GM19239 (cell line): ENCODE measurements at regions not wholly inside any gene's neighbourhood (a gene's known extent, or its start where the extent isn't known, plus 50 kb on each side); places are given as distances from the start of the nearest gene placed in this dataset.

Source experiments
- DNase-seq: peaks from one replicate; pipeline ENCODE4 v3.0.0; 2011; ENCODE audit warnings: low spot score; ENCODE audit not compliant: insufficient read length
- FAIRE-seq: peaks from 2 replicates; lab custom pipeline; 2011; peaks lifted over from hg19 to GRCh38; lab: Jason Lieb, UNC

DNA sequence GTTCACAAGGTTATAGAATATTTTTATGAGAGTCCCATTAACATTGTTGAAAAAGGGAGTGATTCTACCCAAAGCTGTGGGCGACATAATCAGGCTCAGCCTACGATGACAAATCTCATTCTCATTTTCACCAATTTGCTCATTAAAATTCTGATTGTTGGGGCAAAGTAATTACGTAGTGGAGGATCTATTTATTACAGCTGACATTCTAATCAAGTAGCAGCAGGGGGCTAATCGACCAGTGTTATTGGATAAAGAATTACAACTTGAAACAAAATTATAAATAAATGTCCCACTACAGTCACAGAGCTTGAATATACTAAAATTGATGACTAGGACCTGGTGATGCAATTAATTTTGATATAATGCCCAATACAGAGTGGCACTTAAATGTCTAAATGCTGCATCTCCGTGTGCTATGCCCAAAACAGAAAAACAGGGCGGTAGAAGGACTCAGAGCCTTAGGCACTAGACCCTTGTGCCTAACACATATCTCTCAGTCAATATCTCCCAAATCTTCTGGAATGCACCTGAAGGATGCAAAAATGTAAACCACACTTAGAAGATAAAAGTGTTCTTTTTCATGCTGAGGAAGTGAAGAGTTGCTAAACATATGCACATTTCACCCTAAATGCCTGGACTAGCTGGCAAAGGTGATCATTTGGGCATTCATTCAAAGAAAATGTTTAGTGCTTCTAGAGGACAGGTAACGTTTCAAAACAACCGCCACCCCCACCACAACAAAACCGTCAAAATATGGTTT, 88.3 kb downstream of the CD24 start:
- DNase-seq (no peak), FAIRE-seq (no peak)

DNA sequence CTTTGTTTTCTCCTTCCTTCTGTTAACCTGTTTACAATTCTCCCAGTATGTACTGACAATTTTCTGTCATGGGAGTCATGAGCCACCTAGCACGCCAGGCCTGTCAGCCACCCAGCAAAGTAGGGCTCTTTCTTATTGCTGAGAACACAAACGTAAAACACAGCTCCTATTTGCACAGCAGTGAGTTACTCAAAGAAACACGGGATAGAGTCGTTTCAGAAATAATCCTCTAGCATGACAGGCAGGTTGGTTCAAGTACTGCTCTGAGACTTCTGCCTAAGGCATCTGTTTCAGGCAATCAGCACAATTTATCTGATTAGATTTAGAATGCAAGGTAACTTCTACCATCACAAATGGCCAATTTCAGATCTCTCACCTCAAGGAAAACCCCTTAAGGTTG, 88.8 kb downstream of the CD24 start:
- DNase-seq (no peak), FAIRE-seq (no peak)

- DNase-seq (no peak), FAIRE-seq (no peak)
Measured at GRCh38 chr6:106884576-106884975, 90.0 kb downstream of the CD24 start.

DNA sequence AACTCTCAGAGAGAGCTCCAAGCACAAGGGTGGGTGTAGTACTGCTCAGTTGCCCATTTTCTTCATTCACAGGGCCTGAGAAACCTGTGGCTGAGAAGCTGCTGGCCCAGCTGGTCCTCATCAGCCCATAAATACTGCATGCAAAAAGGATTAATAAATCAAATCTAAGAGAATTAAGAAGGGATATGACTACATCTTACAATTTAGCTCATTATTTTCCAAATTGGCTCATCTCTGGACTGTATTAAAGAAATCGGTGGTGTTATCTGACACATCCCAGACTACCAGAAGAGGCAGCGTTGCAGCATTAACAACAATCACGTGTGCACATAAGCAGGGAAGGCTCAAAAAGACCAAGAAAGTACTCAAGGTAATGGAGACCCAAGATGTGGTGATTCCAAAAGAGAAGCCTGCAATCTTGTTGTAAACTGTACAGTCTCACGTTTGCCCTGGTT, 90.7 kb downstream of the CD24 start:
- FAIRE-seq (no peak), DNase-seq (no peak)

GRCh38 chr6:106882601-106883518, 91.7 kb downstream of the CD24 start:
- DNase-seq (no peak), FAIRE-seq (no peak)

GRCh38 chr6:106882138-106882537, 92.4 kb downstream of the CD24 start:
- DNase-seq (no peak), FAIRE-seq (no peak)

DNA sequence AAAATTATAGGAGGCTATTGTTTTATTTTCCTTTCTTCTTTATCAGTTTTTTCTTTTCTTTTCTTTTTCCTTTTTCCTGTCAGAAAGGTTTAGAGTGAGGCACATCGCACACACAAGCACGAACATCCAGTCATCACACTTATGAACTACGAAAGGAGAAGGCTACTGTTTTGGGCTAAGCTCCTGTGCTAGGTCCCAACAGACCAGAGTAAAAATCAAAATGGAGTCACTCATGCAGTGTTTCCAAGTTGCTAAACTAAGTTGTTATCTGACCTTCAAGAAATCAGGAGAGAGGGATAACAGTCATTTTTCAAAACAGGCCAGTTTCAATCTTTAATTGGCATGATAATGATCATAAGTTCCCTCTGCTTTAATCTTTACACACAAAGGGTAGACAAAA, 93.6 kb downstream of the CD24 start:
- DNase-seq = no peak
- FAIRE-seq = no peak

DNA sequence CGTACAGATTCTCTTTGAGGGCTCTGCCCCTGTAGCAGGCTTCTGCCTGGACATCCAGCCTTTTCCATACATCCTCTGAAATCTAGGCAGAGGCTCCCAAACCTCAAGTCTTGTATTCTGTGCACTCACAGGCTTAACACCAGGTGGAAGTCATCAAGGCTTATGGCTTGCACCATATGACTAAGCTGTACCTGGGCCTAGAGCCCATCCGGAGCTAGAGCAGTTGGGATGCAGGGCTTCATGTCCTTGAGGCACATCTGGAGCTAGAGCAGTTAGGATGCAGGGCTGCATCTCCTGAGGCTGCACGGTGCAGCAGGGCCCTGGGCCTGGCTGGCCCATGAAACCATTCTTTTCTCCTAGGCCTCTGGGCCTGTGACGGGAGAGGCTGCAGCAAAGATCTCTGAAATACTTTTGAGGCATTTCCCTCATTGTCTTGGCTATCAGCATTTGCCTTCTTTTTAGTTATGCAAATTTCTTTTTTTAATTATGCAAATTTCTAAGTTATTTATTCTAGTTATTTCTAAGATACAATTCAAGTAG, 98.7 kb downstream of the CD24 start:
- FAIRE-seq (no peak), DNase-seq (no peak)

DNA sequence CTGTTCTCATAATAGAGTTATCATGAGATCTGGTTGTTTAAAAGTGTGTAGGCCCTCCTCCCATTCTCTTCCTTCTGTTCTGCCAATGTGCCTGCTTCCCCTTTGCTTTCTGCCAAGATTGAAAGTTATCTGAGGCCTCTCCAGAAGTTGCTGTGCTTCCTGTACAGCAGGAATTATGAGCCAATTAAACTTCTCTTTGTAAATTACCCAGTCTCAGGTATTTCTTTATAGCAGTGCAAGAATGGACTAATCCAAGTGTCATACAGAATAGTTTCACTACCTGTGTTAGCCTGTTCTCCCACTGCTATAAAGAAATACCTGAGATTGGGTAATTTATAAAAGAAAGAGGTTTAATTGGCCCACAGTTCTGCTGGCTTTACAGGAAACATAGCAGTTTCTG, 100.0 kb downstream of the CD24 start:
- FAIRE-seq = no peak
- DNase-seq = no peak

DNA sequence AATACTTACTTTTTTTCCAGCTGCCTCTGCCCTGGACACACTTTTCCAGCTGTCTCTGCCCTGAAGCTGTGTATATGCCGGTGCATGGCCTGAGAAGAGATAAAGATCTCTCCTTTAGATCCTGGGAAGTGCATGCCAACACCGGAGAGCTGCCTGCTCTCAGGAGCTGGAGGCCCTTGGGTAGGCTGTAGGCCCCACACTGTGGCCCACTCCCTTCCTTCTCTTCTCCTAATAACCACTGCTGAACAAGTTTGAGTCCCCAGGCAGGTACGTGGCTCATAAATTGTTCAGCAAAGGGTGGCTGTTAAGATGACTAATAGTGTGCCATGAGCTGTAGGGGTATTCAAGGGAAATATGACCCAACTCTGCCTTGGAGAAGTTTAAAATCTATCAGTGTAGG, 102.5 kb downstream of the CD24 start:
- no peak for FAIRE-seq
- DNase-seq = no peak

DNA sequence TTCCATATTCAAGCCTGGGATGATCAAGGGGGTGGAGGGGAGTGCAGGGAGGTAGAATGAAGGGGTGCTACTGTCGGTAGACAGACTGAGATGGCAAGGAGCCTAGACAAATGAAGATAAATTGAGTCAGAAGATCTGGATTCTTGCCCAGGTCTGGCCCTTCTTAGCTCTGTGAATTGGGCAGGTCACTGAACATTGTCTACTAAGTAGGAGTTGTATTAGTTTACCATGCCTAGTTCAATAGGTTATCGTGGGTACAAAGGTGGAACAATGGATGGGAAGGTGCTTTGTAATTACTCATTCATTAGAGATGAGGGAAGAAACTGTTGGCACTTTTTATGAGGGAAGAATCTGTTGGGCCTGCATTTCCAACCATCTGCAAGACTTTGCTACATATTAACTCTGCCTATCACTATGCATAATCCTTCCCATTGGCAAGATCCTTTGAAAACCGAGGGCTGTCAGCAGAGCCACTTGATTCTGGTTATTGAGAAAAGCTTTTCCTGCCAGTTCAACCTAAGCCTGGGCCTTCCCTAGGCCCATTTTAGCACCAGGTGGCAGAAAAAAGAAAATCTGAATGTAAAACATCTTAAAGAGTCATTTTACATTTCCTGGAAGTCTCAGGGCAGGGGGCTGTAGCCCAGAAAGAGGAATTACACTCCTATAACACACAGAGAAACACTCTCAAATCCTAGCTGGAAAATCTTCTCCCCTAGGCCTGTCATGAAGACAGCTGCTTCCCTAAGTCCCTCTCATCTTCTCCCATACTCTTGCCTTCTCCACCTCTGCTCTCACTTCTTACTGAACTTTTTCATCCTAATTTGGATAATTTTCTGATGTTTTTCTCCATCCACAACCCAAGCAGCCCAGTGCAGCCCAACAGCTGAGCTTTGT, 103.5 kb downstream of the CD24 start:
- no peak for FAIRE-seq
- DNase-seq = no peak

DNA sequence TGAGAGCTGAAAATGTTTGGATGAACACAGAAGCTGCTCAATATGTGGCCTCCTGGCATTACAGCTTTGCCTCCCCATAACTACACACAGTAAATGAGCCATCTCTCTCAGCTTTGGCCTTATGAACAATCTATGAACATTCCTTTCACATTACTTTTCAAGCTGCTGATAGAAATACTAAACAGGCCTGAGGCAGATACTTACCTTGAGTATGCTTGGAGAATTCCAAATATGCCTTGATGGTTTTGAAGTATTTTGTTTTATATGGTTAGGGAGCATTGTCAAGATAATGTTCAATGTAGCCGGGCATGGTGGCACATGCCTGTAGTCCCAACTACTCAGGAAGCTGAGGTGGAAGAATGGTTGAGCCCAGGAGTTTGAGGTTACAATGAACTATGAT, 104.5 kb downstream of the CD24 start:
- FAIRE-seq (no peak), DNase-seq (no peak)

- FAIRE-seq (no peak), DNase-seq (no peak)
Measured at GRCh38 chr6:106869203-106869602, 105.3 kb downstream of the CD24 start.

DNA sequence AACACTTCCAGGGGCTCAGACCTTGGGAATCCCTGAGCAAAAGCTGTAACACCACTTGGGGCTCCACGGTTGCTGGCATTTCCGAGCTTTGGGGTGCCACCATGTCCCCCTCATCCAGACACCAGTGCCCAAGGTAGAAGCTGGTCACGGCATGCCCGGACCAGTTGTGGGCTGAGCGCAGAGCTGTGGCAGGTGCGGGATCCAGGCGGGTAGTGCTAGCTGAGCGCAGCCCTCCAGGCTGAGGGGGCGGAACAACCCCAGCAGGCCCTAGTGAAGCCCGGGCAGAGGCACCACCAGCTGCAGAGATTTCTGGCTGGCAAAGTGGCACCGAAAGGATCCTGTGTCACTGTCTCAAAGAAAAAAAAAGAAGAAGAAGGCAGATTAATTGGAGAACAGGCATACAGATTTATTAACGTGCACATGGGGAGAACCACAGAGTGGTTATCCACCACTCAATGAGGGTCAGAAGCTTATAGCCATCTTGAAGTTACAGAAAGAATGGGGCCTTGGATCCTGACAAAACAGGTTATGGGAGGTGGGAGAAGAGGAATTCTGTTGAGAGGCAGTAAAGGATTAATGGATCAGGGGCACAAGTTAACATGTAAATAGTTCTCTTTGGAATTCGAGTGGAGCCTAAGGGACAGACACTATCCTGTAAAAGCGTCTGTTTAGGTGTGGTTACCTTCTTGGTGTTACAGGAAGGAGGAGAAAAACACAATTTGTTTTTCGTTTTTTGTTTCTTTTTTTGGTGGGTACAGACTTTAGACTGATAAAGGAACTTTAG, 107.5 kb downstream of the CD24 start:
- no peak for FAIRE-seq
- no peak for DNase-seq

DNA sequence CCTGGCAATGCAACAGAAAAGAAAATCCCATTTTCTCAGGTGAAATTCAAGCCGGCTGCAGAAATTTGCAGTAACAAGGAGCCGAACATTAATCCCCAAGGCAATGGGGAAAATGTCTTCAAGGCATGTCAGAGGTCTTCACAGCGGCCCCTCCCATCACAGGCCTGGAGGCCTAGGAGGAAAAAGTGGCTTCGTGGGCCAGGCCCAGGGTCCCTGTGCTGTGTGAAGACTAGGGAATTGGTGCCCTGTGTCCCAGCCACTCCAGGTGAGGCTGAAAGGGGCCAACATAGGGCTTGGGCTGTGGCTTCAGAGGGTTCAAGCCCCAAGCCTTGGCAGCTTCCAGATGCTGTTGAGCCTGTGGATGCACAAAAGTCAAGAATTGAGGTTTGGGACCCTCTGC, 111.7 kb downstream of the CD24 start:
- DNase-seq = no peak
- FAIRE-seq = no peak

- DNase-seq (no peak), FAIRE-seq (no peak)
Measured at GRCh38 chr6:106860940-106861339, 113.6 kb downstream of the CD24 start.

DNA sequence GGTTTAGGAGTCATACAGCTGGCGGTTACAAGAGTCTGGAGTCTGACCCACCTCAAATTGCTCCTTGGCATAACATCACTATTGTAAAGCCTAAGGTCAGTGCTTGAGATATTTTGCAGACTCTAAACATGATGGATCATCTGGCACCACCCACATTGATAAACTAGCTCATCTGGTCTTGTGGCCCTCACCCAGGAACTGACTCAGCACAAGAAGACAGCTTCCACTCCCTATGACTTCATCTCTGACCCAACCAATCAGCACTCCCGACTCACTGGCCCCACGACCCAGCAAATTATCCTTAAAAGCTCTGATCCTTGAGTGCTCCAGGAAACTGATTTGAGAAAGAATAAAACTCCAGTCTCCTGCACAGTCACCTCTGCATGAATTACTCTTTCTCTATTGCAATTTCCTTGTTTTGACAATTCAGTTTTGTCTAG, 115.9 kb downstream of the CD24 start:
- DNase-seq (no peak), FAIRE-seq (no peak)

DNA sequence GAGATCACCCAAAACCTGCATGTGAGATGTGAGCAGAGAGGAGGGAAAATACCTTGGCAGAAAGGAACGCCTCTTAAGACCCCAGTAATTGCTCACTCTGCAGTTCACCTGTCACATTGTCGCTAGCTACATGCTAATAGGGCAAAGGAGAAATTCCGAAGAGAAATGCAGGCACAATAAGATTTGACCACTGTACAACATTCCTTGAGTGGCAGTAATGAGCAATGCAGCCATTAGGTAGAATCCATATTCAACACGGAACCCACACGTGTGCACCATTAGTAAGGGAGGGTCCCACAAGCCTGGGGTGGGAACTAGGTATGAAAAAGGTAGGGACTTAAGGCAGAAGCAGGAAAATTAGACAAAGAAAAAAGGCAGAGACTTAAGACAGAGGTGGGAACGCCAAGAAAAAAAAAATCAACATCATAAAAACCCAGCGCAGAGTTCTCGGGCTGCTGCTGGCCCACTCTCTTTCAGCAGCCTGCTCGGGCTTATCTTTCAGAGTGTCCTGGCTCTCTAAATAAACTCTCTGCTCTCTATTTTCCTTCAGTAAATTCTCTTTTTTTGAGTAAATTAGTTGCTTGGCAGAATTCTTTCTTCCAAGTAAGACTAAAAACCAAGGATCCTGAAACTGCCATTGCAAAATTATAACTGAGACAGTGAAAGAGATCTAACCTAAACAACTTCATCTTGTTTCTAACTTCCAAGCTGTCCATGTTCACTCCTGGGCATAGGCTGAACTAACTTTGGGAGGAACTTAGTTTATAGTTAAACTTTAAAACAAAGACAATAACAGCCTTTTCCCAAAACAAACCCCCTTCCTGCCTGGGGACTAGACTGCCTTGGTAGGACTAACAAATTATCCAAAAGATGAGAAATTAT, 116.5 kb downstream of the CD24 start:
- FAIRE-seq (no peak), DNase-seq (no peak)
